IPS DF 4.7 (cell line): ENCODE measurements at regions not wholly inside any gene's neighbourhood (a gene's known extent, or its start where the extent isn't known, plus 50 kb on each side); places are given as distances from the start of the nearest gene placed in this dataset.

Source experiments
- DNase-seq: peaks from one replicate; pipeline ENCODE4 v3.0.0-alpha.2; 2013; ENCODE audit warnings: low spot score; ENCODE audit errors: extremely low read depth

DNA sequence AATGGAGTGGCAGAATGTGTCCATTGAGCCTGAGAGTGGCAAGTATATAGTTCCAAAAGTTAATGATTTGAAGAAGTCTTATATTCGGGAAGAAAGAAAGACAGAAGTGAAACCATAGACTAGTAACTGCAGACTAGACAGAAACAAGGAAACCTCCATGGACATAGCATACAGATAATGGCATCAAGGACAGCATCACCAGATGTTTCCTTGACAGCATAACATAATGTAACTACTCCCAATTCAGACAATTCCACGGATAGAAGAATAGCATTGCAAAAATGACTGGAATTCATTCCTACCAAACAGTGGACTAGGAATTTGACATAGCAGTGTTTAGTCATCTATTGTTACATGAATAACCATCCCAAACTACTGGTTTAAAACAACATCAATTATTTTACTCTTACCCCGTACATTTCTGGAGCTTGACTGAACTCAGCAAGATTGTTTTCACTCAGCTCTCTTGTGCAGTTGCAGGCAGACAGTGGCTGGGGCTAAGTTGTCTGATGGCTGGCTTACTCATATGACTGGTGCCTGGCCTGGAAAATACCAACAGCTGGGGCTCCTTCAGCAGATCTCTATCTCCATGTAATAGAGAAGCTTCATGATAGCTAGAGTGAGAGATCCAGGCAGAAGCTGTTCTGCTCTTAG is 109.7 kb upstream of the GADL1 start:
- DNase-seq: no peak

DNA sequence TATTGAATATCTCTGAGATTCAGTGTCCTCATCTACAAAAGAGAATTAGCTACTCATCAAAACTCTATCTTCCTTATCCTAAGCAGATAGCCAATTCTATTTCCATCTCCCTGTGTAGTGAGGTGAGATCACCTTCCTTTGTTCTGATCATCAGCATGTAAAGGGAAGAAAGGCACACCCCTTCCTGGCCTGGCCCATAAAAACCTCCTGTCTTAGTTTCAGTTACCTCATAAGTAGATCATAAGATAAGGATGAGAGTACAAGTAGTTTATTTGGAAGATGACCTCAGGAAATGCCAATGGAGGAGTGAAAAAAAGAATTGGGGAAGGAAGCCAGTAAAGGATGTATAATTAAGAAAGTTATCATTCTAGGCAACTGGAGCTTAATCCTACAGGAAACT is 114.5 kb upstream of the GADL1 start:
- DNase-seq: no peak

DNA sequence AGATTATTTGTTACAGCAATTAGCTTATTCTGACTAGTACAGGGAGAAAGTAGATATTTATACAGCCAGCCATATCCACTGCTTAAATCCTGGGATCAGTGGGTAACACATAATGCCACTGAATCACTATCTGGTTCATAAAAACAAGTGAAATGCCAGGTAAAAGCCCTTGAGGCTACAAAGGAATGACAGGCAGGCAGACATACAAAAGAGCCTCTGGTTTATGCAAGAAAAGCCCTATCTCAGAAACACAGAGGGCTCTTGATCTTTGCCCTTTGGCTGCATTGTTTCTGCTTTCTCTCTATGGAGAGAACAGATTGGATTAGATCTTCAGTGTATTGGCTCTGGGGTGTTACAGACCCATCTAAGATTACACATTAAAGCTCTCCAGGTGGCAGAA is 115.4 kb upstream of the GADL1 start:
- DNase-seq: no peak

DNA sequence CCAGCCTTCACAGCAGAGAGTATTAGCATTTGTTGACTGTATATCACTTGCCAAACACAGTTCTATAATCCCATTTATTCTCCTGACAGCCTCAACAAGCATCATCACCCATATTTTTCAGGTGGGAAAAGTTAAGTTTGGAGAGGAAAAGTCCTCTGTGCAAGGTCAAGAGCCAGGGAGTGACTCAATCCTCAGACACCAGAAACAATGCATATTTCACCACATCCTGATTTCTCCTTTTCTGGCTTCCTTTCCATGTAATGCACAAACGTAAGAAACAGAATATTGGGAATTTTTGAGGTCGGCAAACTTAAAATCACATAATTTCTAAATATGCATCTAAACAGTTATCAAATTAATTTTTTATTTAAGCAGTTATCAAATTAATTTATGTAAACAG is 116.0 kb upstream of the GADL1 start:
- DNase-seq: no peak

DNA sequence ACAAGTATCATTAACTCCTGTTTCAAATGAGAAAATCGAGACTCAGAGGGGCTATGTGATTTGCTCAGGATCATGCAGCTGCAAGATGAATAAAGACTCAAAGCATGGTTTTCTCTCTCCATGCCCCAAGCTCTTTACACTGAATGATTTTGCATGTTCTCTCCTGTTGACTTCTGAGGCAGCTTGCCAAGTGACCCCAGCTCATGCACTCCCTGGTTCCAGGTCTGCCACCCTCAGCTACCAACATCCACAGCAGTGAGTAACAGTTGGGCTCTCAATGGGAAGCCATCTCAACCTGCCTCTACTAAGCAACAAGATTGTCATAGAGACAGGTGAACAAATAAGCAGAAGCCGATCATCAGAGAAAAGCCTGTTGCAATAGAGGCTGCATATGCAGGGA is 116.9 kb upstream of the GADL1 start:
- DNase-seq: no peak

DNA sequence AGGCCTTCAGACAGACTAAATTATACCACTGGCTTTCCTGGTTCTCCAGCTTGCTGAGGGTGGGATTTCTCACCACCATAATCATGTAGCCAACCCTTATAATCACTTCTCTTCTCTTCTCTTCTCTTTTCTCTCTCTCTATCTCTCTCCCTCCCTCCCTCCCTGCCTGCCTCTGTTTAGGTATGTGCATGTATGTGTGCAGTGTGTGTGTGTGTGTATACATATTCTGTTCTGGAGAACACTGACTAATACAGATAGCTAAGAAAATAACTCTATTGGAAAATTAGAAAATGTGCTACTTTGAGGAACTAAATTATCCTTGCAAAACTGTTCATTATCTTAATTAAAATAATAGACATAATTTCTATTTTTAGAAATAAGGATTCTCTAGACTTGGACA is 118.6 kb upstream of the GADL1 start:
- DNase-seq: no peak

DNA sequence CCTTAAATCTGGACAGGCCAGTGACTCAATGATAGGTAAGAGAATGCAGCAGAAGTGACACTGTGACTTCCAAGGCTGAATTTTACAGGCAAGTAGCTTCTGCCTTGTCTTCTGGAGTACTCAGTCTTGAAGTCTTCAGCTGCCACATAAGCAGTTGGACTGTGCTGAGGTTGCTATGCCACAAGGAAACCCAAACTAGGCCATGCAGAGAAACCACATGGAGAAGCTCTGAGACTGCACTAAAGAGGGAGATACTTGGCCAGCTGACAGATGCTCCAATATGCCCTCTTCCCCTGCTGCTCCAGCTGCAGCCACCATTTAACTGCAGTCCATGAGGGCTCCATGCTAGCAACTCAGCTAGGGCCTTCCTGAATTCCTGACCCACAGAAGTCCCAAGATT is 119.4 kb upstream of the GADL1 start:
- no peak for DNase-seq

DNA sequence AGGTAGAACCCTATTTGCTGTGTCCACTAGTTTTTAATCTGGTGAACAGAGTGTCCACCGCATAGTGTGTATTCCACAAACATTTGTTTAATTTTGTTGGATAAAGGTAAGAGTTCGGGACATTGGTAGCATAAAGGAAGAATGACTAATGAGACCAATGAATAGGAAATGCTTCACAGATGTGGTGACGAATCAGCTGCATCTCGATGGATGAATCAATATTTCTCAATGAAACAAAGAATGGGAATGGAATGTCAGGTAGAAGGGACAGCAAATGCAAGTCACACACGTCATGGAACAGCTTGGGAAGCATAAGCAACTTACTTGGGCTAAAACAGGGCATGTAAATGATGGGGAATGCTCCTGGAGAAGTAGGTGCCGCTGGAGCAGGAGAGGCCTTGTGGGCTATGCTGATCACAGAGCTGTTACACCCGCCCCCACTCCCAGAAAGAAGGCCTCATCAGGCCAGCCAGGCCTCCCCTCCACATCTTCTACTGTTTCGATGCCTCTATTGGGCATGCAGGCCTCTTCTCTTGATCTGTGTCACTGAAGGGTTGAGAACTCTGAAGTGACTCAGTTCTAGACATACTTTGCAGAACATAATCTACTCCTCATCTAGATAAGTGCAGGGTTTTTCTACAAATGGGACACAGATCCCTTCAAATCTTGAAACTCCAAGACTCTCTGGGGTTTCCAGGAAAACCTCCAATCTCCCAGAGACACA is 120.0 kb upstream of the GADL1 start:
- no peak for DNase-seq

DNA sequence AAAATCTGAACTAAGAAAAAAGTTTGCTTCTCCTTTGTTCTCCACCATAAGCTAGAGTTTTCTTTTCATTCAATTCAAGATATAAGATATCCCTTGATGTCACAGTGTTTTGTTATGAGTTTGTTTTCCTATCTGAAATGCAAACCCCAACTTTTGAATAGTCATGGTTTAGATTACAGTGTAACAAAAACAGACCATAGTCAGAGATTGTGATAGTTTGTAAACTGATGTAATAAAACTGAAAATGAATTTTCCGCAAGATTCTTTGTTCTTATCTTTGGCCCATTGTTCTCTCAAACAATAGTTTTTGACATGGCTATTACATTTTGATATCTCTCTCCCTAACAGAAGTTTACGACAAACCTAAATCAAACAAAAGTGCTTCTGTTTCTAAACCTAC is 121.7 kb upstream of the GADL1 start:
- no peak for DNase-seq

DNA sequence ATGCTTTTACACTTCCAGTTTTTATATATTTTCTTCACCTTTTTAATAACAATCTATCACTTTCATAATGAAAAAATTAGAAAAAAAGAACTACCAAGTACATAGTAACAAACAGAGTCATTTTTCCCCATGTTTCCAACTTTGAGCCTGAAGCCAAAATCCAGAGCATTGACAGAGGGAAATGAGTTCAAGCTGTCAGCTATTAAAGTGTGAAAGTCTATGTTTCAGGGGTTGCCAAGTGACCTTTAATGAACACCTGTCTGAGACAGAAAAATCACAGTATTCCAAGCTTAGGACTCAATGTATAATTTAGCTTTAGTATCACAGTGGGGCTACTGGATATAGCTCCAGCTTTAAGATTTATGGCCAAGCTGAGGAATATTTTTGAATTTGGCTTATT is 128.3 kb upstream of the GADL1 start:
- no peak for DNase-seq

DNA sequence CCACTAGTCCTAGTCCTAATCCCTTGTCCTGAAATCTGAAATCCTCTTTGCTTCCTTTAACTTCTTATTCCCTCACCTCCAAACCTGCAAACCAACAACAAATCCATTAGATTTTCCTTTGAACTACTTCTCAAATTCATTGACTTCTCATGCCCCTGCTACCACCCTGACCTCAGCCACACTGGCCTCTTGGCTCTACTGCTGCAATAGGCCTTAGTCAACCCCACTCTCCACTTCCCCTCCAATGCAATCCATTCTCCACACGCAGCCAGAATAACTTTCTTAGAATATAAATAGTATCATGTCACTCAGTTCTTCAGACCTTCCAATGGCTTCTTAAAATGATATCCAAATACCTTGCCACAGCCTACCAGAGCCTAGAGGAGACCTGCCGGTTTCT is 131.1 kb upstream of the GADL1 start:
- no peak for DNase-seq

DNA sequence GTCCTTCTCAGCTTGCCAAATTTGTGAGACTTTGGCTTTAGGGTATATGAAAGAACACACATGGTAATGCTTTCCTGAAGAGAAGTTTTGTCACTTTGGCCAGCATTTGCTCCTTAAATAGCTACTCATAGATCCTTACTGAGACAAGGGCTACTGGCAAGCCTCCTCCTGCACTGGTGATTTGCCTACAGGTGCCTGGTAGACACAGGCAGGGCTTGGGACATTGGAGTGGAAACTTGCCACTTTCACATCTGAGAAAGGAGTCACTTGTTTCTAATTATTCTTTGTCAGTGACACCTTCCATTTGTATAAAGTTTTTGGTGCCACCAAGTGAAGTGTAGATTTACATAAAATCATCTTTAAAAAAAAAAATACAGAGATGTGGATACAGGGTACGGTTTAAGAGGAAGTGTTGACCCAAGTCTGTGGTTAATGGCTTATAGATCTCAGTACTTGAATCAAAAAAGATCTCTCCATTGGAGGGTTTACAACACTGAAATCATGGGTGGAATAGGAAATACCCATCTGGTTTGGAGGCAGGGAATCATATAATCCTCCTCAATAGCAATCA is 132.8 kb upstream of the GADL1 start:
- DNase-seq: no peak

DNA sequence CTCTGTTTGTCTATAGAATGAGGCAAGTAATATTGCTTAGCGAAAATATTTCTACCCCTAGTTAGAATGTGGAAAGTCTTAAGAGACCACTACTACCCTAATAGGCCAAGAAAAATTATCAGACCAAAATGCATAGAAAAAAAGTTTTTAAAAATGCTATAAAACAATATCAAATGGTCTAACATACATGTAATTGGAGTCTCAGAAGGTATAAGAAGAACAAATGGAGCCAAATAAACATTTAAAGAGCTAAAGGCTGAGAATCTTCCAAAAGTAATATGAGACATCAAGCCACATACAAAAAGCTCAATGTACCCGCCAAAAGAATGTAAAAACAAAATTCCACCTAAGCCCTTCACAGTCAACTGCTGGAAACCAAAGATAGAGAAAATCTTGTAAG is 133.5 kb upstream of the GADL1 start:
- no peak for DNase-seq

DNA sequence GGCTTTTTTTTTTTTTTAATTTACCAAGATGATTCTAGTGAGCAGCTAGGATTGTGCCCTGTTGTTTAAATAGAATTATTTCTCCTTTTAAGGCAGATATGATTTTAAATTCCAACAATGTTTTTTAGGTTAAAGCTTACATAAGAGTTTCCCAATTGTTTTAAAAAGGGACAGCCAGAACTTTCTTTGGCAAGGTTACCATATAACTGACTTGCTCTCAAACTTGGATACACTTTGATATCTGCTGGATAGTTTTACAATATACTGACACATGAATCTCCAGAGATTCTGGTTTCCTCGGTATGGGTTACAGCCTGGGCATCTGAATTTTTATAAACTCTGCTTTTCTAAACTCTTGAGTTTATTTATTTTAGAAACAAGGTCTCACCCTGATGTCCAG is 134.3 kb upstream of the GADL1 start:
- no peak for DNase-seq

DNA sequence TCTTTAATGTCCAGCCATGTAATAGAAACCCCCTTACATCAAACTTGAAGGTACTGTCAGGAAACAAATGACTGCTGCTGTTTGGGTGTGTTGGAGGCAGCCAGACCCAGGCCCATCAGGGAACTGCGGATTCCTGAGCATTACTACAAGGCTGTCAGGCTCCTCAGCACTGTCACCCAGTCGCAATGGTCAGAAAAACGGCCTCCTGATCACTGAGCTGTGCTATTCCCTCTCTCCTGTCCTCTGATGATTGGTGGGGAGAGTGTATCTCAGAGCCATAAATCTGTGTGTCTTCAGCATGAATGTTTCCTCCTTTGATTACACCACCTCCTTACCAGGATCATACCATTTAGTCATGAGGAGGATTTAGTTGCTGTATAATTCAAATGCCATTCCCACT is 135.2 kb upstream of the GADL1 start:
- no peak for DNase-seq

DNA sequence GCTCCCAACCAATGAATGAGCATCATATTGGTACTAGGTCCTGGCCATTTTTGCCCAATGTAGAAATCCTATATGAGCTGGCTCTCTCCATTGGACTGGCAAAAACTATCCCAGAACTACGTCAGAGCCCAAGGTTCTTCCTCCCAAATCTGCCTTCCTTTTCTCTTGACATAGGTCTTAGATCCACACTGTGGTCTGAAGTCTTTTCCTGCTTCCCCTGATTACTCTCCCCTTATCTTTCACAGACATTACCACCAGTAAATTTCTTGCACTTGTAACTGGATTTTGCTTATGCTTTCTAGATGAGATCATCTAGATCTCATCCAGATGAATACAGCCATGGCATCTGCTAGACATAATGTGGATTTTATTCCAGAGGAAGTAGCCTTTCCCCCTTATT is 141.2 kb upstream of the GADL1 start:
- DNase-seq: no peak

DNA sequence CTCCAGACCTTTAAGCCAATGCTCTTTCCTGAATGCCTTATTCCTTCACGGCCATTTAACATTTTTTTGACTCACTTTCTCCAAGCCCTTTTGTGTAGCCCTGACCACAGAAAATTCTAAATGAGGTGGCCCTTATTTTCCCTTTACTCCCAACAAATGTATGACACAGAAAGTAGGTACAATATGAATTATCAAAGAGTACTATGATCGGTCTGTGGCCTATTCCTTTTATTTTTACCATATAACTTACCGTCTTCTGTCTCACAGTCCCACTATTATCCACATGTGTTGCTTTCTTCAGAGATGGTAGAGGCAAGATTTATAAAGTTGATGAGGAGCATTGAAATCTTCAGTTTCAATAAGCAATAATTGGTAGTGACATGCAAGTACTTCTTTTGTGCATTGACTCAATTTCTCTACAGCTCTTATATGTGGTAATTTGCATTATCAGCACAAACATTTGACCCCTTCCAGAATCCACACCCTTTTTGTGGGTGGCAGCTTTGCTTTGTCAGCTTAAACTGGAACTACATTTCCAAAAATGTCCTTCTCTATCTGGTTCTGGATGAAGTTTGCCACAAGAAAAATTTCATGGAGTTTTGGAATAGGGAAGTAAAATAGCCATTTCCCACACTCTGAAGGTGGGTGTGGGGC is 143.8 kb upstream of the GADL1 start:
- DNase-seq: no peak

DNA sequence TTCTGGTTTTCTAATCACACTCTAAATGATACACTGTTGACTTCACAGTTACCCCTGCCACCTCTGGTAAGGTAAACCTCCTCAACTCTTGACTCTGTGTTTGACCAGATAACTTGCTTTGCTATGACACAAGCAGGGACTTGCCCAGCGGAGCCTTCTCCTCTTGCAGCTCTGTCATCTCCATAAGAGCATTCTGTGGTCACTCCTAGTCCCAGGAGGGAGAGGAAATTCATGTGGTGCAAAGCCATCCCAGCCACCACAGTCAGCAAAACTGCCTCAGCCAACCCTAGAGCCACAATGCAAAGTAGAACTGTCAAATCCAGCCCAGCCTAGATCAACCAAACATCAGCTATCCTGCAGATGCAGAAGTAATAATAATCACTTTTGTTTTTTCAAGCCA is 144.7 kb upstream of the GADL1 start:
- no peak for DNase-seq

DNA sequence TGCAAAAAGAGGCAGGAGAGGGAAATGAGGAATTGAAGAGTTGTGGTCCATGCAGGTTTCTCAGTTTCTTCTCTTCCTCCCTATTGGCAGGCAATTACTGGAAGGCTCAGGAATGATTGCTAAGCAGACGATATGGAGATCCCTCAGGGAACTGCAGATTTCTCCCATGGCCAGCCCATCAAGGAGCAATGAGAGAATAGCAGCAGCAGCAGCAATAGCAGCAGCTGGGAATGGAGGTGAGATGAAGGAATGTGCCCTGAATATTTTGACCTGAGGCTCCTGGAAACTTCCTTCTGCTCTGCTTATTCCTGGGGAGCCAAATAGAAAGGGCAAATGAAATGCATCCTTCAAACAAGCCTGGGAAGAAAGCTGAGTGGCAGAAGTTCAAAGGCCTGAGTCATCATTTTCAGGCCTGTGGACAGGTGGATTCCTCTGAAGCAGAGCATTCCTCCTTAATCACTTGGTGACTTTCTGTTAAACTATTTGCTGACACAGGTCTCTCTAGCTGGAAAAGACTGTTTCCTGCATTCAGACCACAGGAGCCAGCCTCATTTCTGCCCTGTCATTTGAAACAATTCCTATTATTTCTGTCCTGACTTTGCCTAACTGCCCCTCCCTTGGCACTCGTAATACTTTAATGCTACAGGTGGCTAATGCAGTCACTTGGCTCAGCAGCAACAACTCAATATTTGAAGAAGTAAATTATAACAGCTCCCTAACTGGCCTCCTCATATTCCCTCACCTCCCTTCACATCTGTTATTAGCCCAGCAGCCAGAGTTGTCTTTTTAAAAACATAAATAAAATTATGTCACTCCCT is 146.9 kb upstream of the GADL1 start:
- DNase-seq: peak; percentile 76

DNA sequence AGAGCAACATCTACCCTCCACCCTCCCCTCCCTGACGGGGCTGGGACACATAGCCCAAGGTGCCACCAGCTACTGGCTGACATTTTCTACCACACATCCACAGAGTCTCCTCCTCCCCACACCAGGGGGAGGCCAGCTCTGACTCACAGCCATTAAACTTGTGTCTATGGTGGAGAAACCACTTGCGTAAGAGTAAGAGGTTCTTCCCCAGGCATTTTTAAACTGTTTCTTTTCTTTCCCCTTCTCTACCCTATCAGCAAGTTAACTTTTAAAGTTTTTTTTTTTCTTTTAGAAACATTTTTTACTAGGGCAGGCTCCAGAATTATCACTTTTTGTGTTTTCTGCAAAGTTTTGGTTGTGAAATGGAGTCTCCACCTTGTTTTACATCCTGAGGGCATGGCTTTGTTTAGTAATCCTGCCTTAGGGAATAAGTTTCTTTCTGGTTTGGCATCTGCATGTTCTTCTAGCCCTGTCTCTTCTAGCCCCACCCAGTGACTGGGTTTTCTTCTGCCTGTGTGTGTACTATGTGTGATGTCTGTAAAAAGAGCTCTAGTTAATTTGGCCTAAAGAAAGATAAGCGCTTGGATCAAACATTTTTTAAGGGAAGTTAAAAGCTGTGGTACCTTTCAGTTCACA is 148.8 kb upstream of the GADL1 start:
- DNase-seq: no peak

DNA sequence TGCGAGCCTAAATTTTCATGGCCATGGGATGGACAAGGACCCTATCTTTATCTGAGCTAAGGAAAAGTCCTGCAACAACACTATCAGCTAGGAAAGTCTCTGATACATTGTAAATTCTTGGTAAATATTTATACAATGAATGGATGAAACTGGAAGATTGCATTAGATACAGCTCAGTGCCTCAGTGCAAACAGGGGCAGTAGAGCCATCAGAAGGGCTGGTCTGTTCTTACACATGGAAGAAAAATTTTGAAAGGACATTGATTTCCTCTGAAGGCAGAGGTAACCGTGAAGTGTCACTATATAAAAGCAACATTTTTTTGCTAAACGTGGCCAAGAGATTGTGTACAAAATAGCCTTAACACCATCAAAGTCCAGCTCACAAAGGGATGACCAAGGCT is 153.2 kb upstream of the GADL1 start:
- no peak for DNase-seq
